HepG2 (cell line): ENCODE measurements at regions not wholly inside any gene's neighbourhood (a gene's known extent, or its start where the extent isn't known, plus 50 kb on each side); places are given as distances from the start of the nearest gene placed in this dataset.
A peak's percentile ranks its signal among the peaks of the same experiment; 100 is the strongest.

ENCODE experiments used
- ATAC-seq: fragments of 200-7000 bp; cut with Tn5 transposase; 3 replicates; pipeline ENCODE4 v1.9.1; 2020; ENCODE audit warnings: mild to moderate bottlenecking, moderate library complexity
- BruUV-seq: library from RNA; stranded (reverse); fragments of 400-500 nt; replicated peaks from 2 replicates; lab custom pipeline; 2021; lab: Mats Ljungman, UMichigan
- CTCF ChIA-PET: fragments of 300-600 bp; formaldehyde crosslinking; extraction: SDS; loops from one replicate; lab custom pipeline; 2021; ENCODE audit warnings: low total read pairs, inconsistent platforms, low intra/inter-chr PET ratio; lab: Yijun Ruan, JAX
- POLR2A ChIA-PET: fragments of 350-600 bp; sonication (Branson Sonifier 250); formaldehyde crosslinking; loops from one replicate; lab custom pipeline; 2020; ENCODE audit warnings: antibody characterized with exemption, inconsistent platforms; lab: Yijun Ruan, JAX
- DNase-seq: peaks from one replicate; pipeline ENCODE4 v3.0.0-alpha.2; 2015; ENCODE audit warnings: low spot score
- FAIRE-seq: peaks from 3 replicates; lab custom pipeline; 2011; peaks lifted over from hg19 to GRCh38; lab: Jason Lieb, UNC
- H2AFZ ChIP-seq: one replicate; pipeline ENCODE4 v1.6.1; 2011; ENCODE audit warnings: low read length, inconsistent platforms
- H3K27ac ChIP-seq: fragments of 300-600 bp; 3 replicates; pipeline ENCODE4 v1.8.0; 2011; ENCODE audit warnings: mixed run types, mild to moderate bottlenecking, mixed read lengths, low read length, inconsistent platforms; ENCODE audit not compliant: insufficient read depth; ENCODE audit errors: extremely low read length
- H3K27me3 ChIP-seq, 2 experiments: fragments of 200-600 bp in 1 of 2; 2 replicates in 1 of 2; 3 replicates in 1 of 2; pipeline versions ENCODE4 v1.6.0 to v1.8.0; 2011; ENCODE audit warnings: low read length in 2 of 2, mild to moderate bottlenecking in 2 of 2, moderate library complexity in 2 of 2, inconsistent platforms in 1 of 2; ENCODE audit not compliant: insufficient read depth in 2 of 2, control insufficient read depth in 1 of 2
- H3K36me3 ChIP-seq, 2 experiments: fragments of 200-600 bp in 1 of 2; replicated peaks in 1 of 2; 2 replicates in 1 of 2; 3 replicates in 1 of 2; pipeline versions ENCODE4 v1.5.1 to v1.8.0; 2011; ENCODE audit warnings: low read length in 2 of 2, inconsistent platforms in 1 of 2; ENCODE audit not compliant: insufficient read depth in 2 of 2, control insufficient read depth in 1 of 2
- H3K4me1 ChIP-seq: 2 replicates; pipeline ENCODE4 v1.5.1; 2012; ENCODE audit warnings: low read length, inconsistent platforms; ENCODE audit not compliant: insufficient read depth
- H3K4me2 ChIP-seq: 2 replicates; pipeline ENCODE4 v1.6.0; 2011; ENCODE audit warnings: low read depth, low read length, inconsistent platforms
- H3K4me3 ChIP-seq, 3 experiments: fragments of 200-600 bp in 1 of 3; sonication (generic), shearing (Covaris generic) in 1 of 3; replicated peaks in 1 of 3; 2 replicates each; pipeline ENCODE4 v1.5.1; 2011 to 2016; ENCODE audit warnings: low read length in 3 of 3, inconsistent platforms in 2 of 3, low read depth in 2 of 3, mild to moderate bottlenecking in 2 of 3, control low read depth in 1 of 3, mixed read lengths in 1 of 3; ENCODE audit not compliant: insufficient read depth in 1 of 3
- H3K79me2 ChIP-seq: one replicate; pipeline ENCODE4 v1.6.1; 2011; ENCODE audit warnings: low read length, inconsistent platforms; ENCODE audit not compliant: insufficient read depth
- H3K9ac ChIP-seq: 2 replicates; pipeline ENCODE4 v1.6.0; 2011; ENCODE audit warnings: mild to moderate bottlenecking, low read depth, low read length, inconsistent platforms; ENCODE audit not compliant: insufficient read depth
- H3K9me3 ChIP-seq: 2 replicates; pipeline ENCODE4 v1.5.1; 2012; ENCODE audit warnings: mild to moderate bottlenecking, low read length
- H4K20me1 ChIP-seq: 2 replicates; pipeline ENCODE4 v1.6.0; 2011; ENCODE audit warnings: inconsistent platforms, mild to moderate bottlenecking, low read length, moderate library complexity; ENCODE audit not compliant: insufficient read depth
- ONECUT2 ChIP-seq: sonication (generic); formaldehyde crosslinking; IDR thresholded peaks from 2 replicates; pipeline ENCODE4 v1.4.0; 2020; ENCODE audit warnings: missing genetic modification reagents
- PHF8 ChIP-seq: sonication (generic); formaldehyde crosslinking; IDR thresholded peaks from 2 replicates; pipeline ENCODE4 v1.5.0; 2020; ENCODE audit warnings: missing genetic modification reagents
- SIX1 ChIP-seq: sonication (generic); formaldehyde crosslinking; IDR thresholded peaks from 2 replicates; pipeline ENCODE4 v1.4.0; 2020; ENCODE audit warnings: missing genetic modification reagents, borderline replicate concordance
- SP1 ChIP-seq, 2 experiments: fragments of 450-650 bp in 1 of 2; sonication (generic) in 1 of 2; formaldehyde crosslinking in 1 of 2; IDR thresholded peaks; 2 replicates each; pipeline versions ENCODE4 v1.4.0 to v1.6.1; 2016 to 2020; ENCODE audit warnings: missing genetic modification reagents in 1 of 2
- ZEB1 ChIP-seq: IDR thresholded peaks from 2 replicates; pipeline ENCODE4 v1.6.1; 2012; ENCODE audit warnings: mild to moderate bottlenecking, low read depth, inconsistent platforms; ENCODE audit not compliant: insufficient replicate concordance
- WGBS: methylation state at CpG from one replicate; pipeline ENCODE4 v1.1.6; 2017; ENCODE audit warnings: low lambda C conversion rate; 5-methylcytosine and 5-hydroxymethylcytosine counted together
- in situ Hi-C: cut with HindIII; loops from 2 replicates; pipeline ENCODE4 v1.10.0; 2017; ENCODE audit warnings: low pct_unique_long_range_greater_than_20kb; ENCODE audit not compliant: extremely low pct_ligation_motif_present
- intact Hi-C: fragments of 100-400 bp; cut with micrococcal nuclease; formaldehyde crosslinking; loops from one replicate; pipeline ENCODE4 v1.10.0; 2022; ENCODE audit not compliant: unreplicated experiment
- TF ChIP-seq, protein P1 (sequence below): sonication (generic); formaldehyde crosslinking; IDR thresholded peaks from 2 replicates; pipeline ENCODE4 v1.5.0; 2020; ENCODE audit warnings: missing genetic modification reagents
- TF ChIP-seq, protein P2 (sequence below): IDR thresholded peaks from 2 replicates; pipeline ENCODE4 v1.6.1; 2016; ENCODE audit warnings: low read depth, missing genetic modification reagents, missing compliant biosample characterization

DNA sequence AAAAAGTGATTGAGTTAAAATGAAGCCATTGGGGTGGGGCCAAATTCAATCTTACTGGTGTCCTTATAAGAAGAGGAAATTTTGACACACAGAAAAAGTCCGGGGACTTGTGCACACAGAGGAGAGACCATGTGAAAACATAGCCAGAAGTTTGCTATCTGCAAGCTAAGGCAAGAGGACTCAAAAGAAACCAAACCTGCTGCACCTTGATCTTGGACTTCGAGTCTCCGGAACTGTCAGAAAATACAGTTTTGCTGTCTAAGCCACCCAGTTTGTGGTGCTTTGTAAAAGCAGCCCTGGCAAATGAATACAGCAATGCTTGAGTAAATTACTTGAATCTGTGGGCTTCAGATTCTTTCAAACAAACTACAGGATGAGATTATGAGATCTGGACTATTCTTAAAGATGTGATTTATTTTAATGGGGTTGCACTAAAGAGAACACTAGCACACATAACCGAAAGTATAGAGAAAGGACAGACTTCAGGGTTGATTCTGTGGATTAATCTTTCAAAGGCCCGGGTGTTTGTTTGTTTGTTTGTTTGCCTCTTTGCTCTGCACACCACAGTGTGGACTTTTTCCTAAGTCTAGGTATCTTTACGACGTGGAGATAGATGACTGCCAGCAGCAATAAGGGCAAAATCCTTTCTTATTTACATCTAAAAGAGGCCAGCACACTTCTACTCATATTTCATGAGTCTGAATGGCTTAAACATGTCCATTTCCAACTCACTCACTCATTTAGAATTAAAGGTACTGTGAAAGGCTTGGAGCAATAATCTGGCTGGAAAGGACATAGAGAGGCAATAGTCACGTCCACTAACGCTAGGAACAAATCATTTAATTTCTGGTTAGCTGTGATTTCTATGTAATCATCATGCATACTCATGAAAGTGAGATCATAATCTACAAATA, 53.9 kb upstream of the SSR3 start:
- Histone ChIP-seq H3K27me3 (peaks cover 0 to 30% of the 10 kb centered on the region in 2 experiments; a peak in 3 of 5 replicates), H3K79me2 (no peaks in the 10 kb centered on the region), H3K27ac (no peak overlapping the region), H3K9me3 (no peaks in the 10 kb centered on the region), H4K20me1 (no peaks in the 10 kb centered on the region), H3K36me3 (no peaks in the 10 kb centered on the region), H3K4me2 (peak overlapping the region; percentile 28; the same call in 1 of the 2 replicates), H3K4me1 (peaks cover 20% of the 10 kb centered on the region), H3K4me3 (no peak overlapping the region), H3K9ac (no peak overlapping the region), H2AFZ (no peak overlapping the region)
- 19% methylated on average over 9 of the region's 9 CpGs for WGBS
- intact Hi-C loops, result no loop called here
- no peak for ATAC-seq
- no peak for FAIRE-seq
- in situ Hi-C loops, result no loop called here
- no peak for TF ChIP-seq SP1 (IDR thresholded peaks at IDR 0.05)
- TF ChIP-seq SP1 (CRISPR knock-in tag; IDR thresholded peaks at IDR 0.05), result no peak
- no peak for TF ChIP-seq SIX1 (CRISPR knock-in tag)
- no peak for TF ChIP-seq ZEB1
- TF ChIP-seq, protein P1, sequence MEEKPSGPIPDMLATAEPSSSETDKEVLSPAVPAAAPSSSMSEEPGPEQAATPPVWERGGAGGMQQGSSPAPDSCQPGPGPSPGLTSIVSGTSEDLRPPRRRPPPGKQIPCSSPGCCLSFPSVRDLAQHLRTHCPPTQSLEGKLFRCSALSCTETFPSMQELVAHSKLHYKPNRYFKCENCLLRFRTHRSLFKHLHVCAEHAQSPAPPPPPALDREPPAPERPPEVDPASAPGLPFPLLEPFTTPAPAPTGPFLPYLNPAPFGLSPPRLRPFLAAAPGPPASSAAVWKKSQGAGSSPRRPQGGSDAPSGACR (CRISPR knock-in tag), result no peak
- CTCF ChIA-PET, result no interaction called here
- POLR2A ChIA-PET, result no interaction called here
- DNase-seq, result no peak
- BruUV-seq, result no TSS peak

DNA sequence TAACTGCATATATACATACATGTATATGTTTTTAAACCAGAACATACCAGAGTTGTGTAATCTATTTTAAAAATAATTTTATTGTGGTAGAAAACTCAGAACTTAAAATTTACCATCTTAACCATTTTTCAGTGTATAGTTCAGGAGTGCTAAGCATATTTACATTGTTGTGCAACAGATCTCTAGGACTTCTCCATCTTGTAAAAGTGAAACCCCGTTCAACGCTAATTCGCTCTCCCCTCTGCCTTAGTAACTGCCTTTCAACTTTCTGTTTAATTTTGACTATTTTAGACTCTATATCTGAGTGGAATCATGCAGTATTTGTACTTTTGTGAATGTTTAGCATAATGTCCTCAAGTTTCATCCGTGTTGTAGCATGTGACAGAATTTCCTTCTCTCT, 51.8 kb upstream of the SSR3 start:
- H3K79me2 ChIP-seq, result no peaks in the 10 kb centered on the region
- no peak overlapping the region for H3K9ac ChIP-seq
- H3K4me3 ChIP-seq, result peak overlapping the region in 2 of 3 experiments; percentile 41 to 71; a peak in 4 of 6 replicates
- ATAC-seq (peak; percentile 17; the same call in 1 of the 3 replicates), DNase-seq (no peak), FAIRE-seq (no peak)
- peak overlapping the region; percentile 96 for H3K4me2 ChIP-seq
- ChIA-PET CTCF (no interaction called here), POLR2A (no interaction called here)
- no peak overlapping the region for H2AFZ ChIP-seq
- WGBS, result 3% methylated on average over 4 of the region's 4 CpGs
- H4K20me1 ChIP-seq, result no peaks in the 10 kb centered on the region
- peaks cover 0 to 30% of the 10 kb centered on the region in 2 experiments; a peak in 3 of 5 replicates for H3K27me3 ChIP-seq
- no peak overlapping the region for H3K27ac ChIP-seq
- no peaks in the 10 kb centered on the region for H3K9me3 ChIP-seq
- in situ Hi-C loops, result no loop called here
- BruUV-seq, result no TSS peak
- peaks cover 20% of the 10 kb centered on the region for H3K4me1 ChIP-seq
- intact Hi-C loops, result no loop called here
- no peaks in the 10 kb centered on the region for H3K36me3 ChIP-seq
- TF ChIP-seq PHF8 (CRISPR knock-in tag) (no peak), ONECUT2 (CRISPR knock-in tag) (no peak)
- TF ChIP-seq, protein P2, sequence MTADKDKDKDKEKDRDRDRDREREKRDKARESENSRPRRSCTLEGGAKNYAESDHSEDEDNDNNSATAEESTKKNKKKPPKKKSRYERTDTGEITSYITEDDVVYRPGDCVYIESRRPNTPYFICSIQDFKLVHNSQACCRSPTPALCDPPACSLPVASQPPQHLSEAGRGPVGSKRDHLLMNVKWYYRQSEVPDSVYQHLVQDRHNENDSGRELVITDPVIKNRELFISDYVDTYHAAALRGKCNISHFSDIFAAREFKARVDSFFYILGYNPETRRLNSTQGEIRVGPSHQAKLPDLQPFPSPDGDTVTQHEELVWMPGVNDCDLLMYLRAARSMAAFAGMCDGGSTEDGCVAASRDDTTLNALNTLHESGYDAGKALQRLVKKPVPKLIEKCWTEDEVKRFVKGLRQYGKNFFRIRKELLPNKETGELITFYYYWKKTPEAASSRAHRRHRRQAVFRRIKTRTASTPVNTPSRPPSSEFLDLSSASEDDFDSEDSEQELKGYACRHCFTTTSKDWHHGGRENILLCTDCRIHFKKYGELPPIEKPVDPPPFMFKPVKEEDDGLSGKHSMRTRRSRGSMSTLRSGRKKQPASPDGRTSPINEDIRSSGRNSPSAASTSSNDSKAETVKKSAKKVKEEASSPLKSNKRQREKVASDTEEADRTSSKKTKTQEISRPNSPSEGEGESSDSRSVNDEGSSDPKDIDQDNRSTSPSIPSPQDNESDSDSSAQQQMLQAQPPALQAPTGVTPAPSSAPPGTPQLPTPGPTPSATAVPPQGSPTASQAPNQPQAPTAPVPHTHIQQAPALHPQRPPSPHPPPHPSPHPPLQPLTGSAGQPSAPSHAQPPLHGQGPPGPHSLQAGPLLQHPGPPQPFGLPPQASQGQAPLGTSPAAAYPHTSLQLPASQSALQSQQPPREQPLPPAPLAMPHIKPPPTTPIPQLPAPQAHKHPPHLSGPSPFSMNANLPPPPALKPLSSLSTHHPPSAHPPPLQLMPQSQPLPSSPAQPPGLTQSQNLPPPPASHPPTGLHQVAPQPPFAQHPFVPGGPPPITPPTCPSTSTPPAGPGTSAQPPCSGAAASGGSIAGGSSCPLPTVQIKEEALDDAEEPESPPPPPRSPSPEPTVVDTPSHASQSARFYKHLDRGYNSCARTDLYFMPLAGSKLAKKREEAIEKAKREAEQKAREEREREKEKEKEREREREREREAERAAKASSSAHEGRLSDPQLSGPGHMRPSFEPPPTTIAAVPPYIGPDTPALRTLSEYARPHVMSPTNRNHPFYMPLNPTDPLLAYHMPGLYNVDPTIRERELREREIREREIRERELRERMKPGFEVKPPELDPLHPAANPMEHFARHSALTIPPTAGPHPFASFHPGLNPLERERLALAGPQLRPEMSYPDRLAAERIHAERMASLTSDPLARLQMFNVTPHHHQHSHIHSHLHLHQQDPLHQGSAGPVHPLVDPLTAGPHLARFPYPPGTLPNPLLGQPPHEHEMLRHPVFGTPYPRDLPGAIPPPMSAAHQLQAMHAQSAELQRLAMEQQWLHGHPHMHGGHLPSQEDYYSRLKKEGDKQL (CRISPR knock-in tag), result no peak
